ENCODE measurements at regions not wholly inside any gene's neighbourhood (a gene's known extent, or its start where the extent isn't known, plus 50 kb on each side); places are given as distances from the start of the nearest gene placed in this dataset.
A peak's percentile ranks its signal among the peaks of the same experiment; 100 is the strongest.

DNA sequence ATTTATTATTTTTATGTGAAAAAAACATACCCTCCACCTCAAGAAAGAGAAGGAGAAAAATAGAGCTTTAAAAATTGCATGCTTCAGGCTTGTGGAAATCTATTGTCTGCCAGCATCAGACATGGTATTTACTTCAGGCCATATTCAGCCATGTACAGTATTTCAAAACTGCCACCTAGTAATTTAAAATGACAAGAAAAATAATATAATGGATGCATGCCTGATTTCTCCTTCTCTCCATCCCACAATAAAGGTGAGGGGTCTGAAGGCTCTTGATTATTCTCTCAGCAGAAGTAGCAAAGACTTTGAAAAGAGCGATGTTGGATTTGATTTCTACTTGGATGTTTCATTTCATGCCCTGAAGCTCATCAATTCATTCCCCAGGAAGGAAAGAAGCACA, 250.7 kb downstream of the TBC1D4 start:
- no peak for DNase-seq (ENCODE audit: low spot score)

DNA sequence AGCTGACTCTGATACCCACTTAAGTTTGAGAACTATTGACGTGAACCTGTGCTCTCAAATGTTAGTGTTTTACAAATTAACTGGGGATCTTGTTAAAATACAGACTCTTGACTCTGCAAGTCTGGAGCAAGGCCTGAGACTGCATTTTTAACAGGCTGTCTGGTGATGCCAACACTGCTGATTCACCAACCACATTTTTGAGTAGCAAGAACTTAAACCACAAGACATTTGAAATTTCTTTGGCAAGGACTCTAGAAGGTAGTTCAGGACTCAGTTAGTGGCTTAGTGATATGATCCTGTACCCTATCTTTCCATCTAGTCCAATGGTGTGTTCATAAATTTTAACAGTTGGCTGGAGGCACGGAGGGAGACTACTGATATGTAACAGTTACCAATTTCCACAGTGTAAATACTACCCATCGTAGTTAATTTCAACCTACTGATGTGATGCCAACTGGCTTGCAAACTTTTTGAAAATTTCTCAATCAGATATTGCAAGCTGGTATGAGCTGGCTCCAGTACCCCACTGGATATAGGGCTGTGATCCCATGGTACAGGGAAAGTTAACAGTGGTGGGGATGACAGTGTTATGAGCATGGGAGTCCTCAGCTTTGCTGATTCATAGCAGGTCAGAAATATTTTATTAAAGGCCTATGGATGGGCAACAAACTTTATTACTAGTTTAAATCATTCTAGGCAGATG, 255.1 kb downstream of the TBC1D4 start:
- peak; percentile 39 for DNase-seq (ENCODE audit: low spot score)

DNA sequence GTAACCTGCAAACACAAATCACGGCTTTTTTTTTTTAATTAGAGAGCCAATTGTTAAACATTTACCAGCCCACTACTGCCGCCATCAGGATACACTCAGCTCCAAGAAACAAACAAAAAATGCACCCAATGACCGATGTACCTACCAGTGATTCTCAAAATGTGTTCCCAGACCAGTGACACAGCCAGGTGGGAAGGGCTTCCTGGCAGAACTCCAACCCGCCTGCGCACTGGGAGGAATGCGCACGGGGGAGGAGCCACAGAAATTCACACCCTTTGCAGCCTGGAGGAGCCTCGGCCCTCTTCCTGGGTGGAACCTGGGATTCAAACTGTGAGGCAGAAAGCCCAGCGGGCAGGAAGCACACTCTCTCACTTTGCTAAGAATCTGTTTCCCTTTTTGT, 255.9 kb downstream of the TBC1D4 start:
- DNase-seq (ENCODE audit: low spot score): no peak

DNA sequence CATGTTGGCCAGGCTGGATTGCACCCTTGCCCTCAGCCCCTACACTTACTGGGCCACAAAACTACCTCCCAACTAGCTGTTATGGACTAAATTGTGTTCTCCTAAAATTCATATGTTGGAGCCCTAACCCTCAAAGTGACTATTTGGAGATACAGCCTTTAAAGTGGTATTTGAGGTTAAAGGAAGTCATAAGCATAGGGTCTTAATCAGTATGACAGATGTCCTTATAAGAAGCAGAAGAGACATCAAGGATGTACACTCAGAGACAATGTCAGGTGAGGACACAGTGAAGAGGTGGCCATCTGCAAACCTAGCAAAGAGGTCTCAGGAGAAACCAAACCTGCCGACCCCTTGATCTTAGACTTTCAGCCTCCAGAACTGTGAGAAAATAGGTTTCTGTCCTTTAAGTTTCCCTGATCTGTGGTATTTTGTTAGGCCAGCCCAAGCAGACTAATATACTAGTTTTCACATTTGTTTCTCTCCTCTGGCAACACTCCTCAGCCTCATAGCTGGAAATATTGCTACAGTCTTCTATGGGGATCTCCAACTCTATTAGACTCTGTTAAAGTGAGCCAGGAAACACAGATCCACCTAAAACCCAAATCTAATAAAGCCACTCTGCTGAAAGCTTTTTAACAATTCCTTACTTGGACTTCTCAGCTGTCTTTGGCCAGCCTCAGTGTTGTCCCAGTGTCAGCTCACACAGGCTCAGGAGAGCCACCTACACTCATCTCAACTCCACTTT, 256.5 kb downstream of the TBC1D4 start:
- DNase-seq (ENCODE audit: low spot score): no peak

DNA sequence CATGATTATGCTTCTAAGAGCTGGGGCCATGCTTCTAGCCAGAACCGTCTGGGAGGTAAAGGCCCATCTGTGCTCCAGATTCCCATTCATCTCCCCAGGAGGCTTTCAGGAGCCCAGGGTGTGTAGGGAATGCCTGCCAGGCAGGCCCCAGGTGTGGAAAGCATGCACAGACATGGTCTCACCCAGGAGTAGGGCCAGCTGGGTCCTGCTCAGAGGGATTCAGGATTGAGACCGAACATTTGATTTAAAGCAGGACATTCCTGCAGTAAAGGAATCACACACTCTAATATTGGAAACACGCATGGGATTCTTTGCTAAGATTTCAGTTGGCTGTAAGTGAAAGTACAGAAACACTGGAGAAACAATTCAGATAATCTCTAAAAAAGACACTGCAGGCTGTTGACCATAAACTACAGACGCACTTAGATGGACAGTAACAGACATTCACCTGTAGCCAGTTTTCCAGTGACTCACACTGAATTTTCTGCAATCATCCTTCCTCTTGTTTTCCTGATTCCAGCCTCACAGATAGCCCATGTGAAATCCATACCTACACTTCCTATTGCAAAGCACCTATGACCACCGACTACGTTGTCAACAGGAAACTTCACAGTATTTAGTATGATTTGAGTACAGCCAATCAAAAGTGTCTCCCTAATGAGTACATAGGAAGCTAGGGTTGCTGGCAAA, 257.8 kb downstream of the TBC1D4 start:
- DNase-seq (ENCODE audit: low spot score): no peak

- DNase-seq (ENCODE audit: low spot score): no peak
Observed at GRCh38 chr13:75222031-75222430, 259.9 kb downstream of the TBC1D4 start.

DNA sequence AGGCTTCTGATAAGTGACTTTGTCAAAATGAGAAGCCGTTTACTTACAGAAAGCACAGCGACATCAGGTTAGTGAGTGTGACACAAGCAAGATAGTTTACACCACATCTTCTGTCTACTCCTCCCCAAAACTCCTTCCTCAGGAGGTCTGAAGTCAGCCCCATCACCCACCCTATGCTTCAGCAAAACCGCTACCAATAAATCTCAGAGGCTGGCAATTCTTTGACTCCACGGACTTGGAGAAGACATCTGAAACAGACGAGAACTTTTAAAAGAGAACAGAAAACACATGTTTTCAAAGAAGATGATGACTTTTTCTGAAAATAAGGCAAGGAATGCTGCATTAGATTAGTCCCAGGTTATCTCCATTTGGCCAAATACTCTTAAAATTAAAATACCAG, 261.1 kb downstream of the TBC1D4 start:
- DNase-seq (ENCODE audit: low spot score): no peak

GRCh38 chr13:75220238-75220542, 261.8 kb downstream of the TBC1D4 start:
- DNase-seq (ENCODE audit: low spot score): no peak

DNA sequence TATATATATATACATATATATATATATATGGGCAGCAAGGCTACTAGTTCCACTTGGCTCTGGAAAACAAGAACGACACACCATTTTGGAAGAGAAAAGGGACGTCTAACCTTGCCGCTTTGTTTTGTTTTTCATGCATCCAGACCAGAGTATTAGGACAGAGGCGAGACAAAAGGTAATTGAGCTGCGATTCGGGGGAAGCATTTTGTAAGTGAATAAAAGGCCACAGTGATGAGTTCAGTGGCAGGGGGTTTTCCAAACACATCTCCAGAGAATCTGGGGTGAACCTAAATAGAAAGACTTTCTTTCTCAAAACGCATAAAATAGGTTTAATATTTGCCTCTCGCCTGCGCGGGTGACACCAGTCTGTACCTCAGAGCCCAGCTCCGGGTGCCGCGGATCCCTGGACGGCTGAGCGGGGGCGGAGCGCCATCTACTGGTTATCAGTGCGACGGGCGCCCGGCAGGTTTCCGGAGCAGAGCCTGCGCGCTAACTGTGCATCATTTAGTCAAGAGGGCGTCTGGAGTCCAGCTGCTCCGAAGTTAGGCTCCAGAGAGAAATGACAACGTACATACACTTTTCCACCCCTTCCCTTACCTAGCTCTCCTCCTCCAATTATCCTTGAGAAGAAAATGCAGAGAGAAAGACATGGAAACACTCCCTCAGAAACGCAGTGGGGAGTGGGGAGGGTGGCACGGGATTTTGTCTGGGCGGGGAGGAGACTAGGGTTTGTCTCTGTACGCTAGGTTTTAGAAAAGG, 262.3 kb downstream of the TBC1D4 start:
- DNase-seq (ENCODE audit: low spot score): peak; percentile 69

DNA sequence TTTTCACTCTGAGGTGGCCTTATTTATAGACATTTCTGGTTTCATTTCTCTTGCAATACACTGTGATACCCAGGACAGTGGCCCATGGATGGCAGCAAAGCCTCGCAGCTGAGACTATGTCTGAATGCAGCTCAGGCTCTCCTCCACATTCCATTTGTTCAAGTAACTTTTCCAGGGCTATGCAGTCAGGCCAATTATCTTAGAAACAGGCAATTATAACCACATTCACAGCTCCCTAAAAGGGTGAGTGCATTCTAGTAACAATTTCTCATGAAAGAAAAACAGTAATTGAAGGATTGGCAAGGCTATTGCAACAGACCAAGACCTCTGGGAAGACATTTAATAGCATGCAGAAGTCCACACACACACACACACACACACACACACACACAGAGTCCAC, 264.0 kb downstream of the TBC1D4 start:
- DNase-seq (ENCODE audit: low spot score): no peak

DNA sequence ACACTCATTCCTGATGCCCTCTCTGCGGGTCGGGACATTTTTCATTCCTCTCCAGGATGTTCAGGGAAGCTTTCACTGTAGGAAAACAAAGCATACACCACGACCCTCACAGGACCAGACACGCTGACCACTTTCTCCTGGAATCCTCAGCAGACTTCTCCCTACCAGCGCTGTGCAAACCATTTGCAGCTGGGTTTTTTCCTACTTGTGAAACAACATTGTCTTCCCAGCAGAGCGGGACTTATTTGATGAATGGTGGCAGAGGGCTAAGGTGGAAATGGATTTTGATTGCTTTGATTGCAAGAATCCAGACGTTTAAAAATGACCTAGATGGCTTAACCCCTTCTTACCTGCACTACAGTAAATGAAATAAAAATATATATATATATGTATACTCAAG, 265.9 kb downstream of the TBC1D4 start:
- DNase-seq (ENCODE audit: low spot score): no peak

- no peak for DNase-seq (ENCODE audit: low spot score)
Observed at GRCh38 chr13:75214846-75215245, 267.1 kb downstream of the TBC1D4 start.

DNA sequence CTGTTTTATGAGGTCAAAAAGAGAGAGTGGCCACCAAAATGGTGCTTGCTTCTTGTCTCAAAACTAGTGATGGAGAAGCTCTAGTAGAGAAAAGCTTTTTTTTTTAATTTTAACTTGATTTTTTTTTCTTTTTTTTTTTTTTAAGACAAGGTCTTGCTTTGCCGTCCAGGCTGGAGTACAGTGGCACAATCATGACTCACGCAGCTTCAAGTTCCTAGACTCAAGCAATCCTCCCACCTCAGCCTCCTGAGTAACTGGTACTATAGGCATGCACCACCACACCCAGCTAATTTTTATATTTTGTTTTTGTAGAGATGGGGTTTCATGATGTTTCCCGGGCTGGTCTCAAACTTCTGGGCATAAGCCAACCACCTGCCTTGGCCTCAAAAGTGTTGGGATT, 279.0 kb downstream of the TBC1D4 start:
- DNase-seq (ENCODE audit: low spot score): no peak

- DNase-seq (ENCODE audit: low spot score): no peak
Observed at GRCh38 chr13:75197803-75198202, 284.2 kb downstream of the TBC1D4 start.

GRCh38 chr13:75196147-75196837, 285.7 kb downstream of the TBC1D4 start:
- DNase-seq (ENCODE audit: low spot score): no peak

DNA sequence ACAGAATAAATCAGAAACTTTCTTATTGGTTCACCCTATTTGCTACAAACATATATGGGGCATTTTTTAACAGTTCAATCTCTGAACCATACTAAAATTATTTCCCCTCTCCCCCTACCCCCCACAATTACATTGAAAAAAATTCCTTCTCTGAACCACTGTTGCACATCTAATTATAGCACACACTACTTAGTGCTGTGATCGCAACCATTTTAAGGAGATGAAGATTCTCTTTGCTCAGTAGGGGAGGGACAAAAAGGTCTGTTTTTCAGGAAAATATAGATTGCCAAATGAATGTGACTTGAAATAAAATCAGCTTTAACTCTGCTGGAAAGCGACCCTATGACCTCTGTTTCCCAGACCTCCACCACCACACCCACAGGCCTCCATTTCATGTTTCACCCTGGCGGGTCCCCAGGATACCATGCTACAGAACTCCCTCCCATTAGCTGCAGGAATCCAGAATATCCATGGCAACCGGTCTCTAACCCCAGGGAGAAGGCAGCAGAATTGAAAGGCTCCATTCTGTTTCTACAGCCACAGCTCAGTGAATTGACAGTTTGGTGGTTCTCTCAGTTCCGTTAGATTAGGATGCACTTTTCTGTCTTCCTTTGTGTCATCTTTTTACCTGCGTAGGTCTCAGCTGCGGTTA, 286.3 kb downstream of the TBC1D4 start:
- DNase-seq (ENCODE audit: low spot score): no peak

DNA sequence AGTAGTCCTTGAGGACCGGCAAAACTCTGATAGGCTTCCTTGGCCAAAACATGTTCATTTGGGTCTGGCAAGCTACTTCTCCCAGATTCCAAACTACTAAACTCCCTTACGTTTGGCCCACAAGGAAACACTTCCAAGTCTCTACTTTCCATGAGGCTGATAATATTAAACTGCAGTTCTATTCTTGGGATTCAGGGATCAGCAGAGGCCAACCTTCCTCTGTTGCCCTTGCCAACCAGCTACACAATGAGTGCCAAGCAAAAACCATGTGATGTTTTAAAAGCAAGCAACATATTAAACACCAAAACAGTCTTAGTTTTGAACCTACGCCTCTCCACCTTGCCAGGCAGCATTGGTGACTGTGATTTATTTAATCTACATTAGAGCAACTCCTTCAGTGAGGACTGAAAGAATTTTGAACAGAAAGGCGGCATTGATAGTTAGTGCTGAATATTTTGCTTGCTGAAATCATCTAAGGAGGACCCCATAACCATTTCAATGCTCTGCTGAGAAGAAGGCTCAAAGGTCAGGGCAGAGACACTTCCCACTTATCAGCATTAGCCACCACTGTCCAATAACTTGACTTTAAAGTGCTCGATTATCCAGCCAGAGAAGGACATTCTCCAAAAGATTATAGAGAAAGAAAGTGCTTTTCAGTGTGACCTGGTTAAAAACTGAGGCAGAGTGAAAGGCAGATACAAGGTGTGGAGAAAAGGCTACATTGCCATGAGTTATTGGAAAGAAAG, 287.1 kb downstream of the TBC1D4 start:
- no peak for DNase-seq (ENCODE audit: low spot score)

DNA sequence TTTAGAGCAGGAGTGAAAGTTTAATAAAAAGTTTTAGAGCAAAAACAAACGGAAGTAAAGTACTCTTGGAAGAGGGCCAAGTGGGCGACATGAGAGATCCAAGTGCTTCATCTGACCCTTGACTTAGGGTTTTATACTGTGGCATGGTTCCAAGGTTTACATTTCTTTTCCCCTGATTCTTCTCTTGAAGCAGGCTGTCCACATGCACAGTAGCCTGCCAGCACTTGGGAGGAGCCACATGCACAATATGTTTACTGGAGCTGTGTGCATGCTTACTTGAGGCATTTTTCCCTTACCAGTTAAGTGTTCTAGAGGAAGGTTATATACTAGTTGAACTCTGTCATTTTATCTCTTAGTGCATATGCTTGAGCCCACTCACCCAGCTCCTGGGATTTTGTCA, 295.6 kb downstream of the TBC1D4 start:
- DNase-seq (ENCODE audit: low spot score): no peak

- DNase-seq (ENCODE audit: low spot score): peak; percentile 1
Observed at GRCh38 chr13:75181906-75182305, 300.1 kb downstream of the TBC1D4 start.

DNA sequence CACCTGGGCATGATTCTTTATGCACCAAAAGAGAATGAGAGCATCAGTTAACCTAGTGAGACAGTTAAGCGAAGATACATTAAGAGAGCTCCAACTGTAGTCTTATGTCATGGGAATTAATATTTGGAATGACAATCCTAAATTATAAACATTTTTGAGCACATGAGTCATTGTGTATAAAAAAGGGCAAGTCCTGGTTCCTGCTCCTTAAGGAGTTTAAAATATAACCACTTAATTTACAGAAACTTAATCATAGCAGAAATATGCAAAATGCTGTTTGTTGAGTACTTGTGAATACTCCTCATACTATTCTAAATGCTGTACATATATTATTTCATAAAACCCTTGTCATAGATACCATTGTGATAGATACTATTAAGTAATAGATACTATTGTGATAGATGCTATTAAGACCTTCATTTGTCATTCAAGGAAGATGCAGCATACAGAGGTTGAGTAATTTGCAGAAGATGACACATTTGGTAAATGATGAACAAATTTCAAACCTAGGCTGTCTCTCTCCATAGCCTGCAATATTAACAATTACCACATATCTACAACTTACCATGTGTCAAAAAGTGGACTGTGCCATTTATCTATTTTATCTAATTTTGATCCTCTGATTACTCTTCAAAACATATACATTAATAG, 301.0 kb downstream of the TBC1D4 start:
- no peak for DNase-seq (ENCODE audit: low spot score)
